ENCODE measurements at regions not wholly inside any gene's neighbourhood (a gene's known extent, or its start where the extent isn't known, plus 50 kb on each side); places are given as distances from the start of the nearest gene placed in this dataset.

GRCh38 chr18:56374007-56374655 is 264.3 kb downstream of the TXNL1 start:
- DNase-seq: peak; percentile 8

GRCh38 chr18:56373601-56374000 is 264.8 kb downstream of the TXNL1 start:
- DNase-seq: no peak

- no peak for DNase-seq
Measured at GRCh38 chr18:56368066-56368465, 270.3 kb downstream of the TXNL1 start.

- DNase-seq: peak; percentile 41
Measured at GRCh38 chr18:56358608-56359280, 279.6 kb downstream of the TXNL1 start.

- no peak for DNase-seq
Measured at GRCh38 chr18:56353663-56354260, 284.6 kb downstream of the TXNL1 start.

GRCh38 chr18:56351911-56352500 is 286.4 kb downstream of the TXNL1 start:
- DNase-seq: peak; percentile 29

GRCh38 chr18:56337507-56337906 is 300.9 kb downstream of the TXNL1 start:
- DNase-seq: no peak

- no peak for DNase-seq
Measured at GRCh38 chr18:56333839-56334238, 304.6 kb downstream of the TXNL1 start.

GRCh38 chr18:56333146-56333545 is 305.2 kb downstream of the TXNL1 start:
- no peak for DNase-seq

GRCh38 chr18:56332371-56332770 is 306.0 kb downstream of the TXNL1 start:
- no peak for DNase-seq

GRCh38 chr18:56330366-56331110 is 307.9 kb downstream of the TXNL1 start:
- no peak for DNase-seq

GRCh38 chr18:56329536-56329935 is 308.9 kb downstream of the TXNL1 start:
- DNase-seq: no peak

- no peak for DNase-seq
Measured at GRCh38 chr18:56327191-56327885, 311.1 kb downstream of the TXNL1 start.

- DNase-seq: no peak
Measured at GRCh38 chr18:56326336-56327072, 311.9 kb downstream of the TXNL1 start.

GRCh38 chr18:56323673-56324072 is 314.7 kb downstream of the TXNL1 start:
- no peak for DNase-seq

- no peak for DNase-seq
Measured at GRCh38 chr18:56322406-56322805, 316.0 kb downstream of the TXNL1 start.

- DNase-seq: no peak
Measured at GRCh38 chr18:56321470-56321869, 316.9 kb downstream of the TXNL1 start.

- no peak for DNase-seq
Measured at GRCh38 chr18:56319953-56320352, 318.4 kb downstream of the TXNL1 start.

- DNase-seq: no peak
Measured at GRCh38 chr18:56316727-56317126, 321.7 kb downstream of the TXNL1 start.

- DNase-seq: no peak
Measured at GRCh38 chr18:56315363-56315762, 323.0 kb downstream of the TXNL1 start.

- DNase-seq: no peak
Measured at GRCh38 chr18:56314396-56314795, 324.0 kb downstream of the TXNL1 start.
